HCT116 (cell line): ENCODE measurements at regions not wholly inside any gene's neighbourhood (a gene's known extent, or its start where the extent isn't known, plus 50 kb on each side); places are given as distances from the start of the nearest gene placed in this dataset.

ENCODE experiments used
- ATAC-seq: fragments of 200-7000 bp; cut with Tn5 transposase; 2 replicates; pipeline ENCODE4 v1.9.1; 2020; ENCODE audit warnings: mild to moderate bottlenecking, moderate library complexity
- BruUV-seq: library from RNA; stranded (reverse); fragments of 400-500 nt; replicated peaks from 2 replicates; lab custom pipeline; 2021; lab: Mats Ljungman, UMichigan
- CTCF ChIA-PET: fragments of 300-600 bp; sonication (Branson Sonifier 250); formaldehyde crosslinking; loops from one replicate; lab custom pipeline; 2021; ENCODE audit warnings: antibody characterized with exemption; lab: Charles Lee
- POLR2A ChIA-PET: fragments of 300-600, 350-600 bp; sonication (Branson Sonifier 250); formaldehyde crosslinking; loops from one replicate; lab custom pipeline; 2021; ENCODE audit warnings: antibody characterized with exemption; lab: Charles Lee
- RAD21 ChIA-PET, 2 experiments: fragments of 300-600 bp; sonication (Branson Sonifier 250); formaldehyde crosslinking; loops; one replicate each; lab custom pipeline; 2023; ENCODE audit warnings: low total read pairs in 2 of 2; ENCODE audit not compliant: uncharacterized antibody in 2 of 2, unreplicated experiment in 2 of 2, low non-redundant PET in 1 of 2; lab: Charles Lee
- DNase-seq: peaks from one replicate; pipeline ENCODE4 v3.0.0-alpha.2; 2010; ENCODE audit warnings: low read depth, low spot score
- H2AFZ ChIP-seq: fragments of 200-600 bp; shearing (Covaris generic), sonication (generic); 2 replicates; pipeline ENCODE4 v1.6.1; 2017; ENCODE audit warnings: low read depth, mixed run types, mixed read lengths, antibody characterized with exemption, low read length; ENCODE audit not compliant: poor library complexity, severe bottlenecking
- H3K27ac ChIP-seq: 2 replicates; pipeline ENCODE4 v1.5.1; 2012; ENCODE audit warnings: low read depth, low read length
- H3K27me3 ChIP-seq: fragments of 200-600 bp; sonication (generic); 2 replicates; pipeline ENCODE4 v1.6.1; 2016; ENCODE audit warnings: mixed run types, low read length, mixed read lengths; ENCODE audit not compliant: insufficient read depth
- H3K36me3 ChIP-seq, 2 experiments: fragments of 200-500 bp in 1 of 2; fragments of 200-600 bp in 1 of 2; sonication (Bioruptor generic) in 1 of 2; sonication (generic) in 1 of 2; 2 replicates each; pipeline versions ENCODE4 v1.5.1 to v1.6.1; 2014 to 2016; ENCODE audit warnings: low read length in 2 of 2, inconsistent platforms in 1 of 2, mixed read lengths in 1 of 2, mixed run types in 1 of 2; ENCODE audit not compliant: insufficient read depth in 2 of 2, control insufficient read depth in 1 of 2
- H3K4me1 ChIP-seq, 2 experiments: fragments of 200-600 bp in 1 of 2; sonication (generic) in 1 of 2; 2 replicates each; pipeline versions ENCODE4 v1.5.1 to v1.6.1; 2012 to 2017; ENCODE audit warnings: low read length in 2 of 2, inconsistent platforms in 1 of 2, mild to moderate bottlenecking in 1 of 2, mixed read lengths in 1 of 2, mixed run types in 1 of 2, moderate library complexity in 1 of 2; ENCODE audit not compliant: insufficient read depth in 2 of 2, control insufficient read depth in 1 of 2
- H3K4me2 ChIP-seq: fragments of 200-600 bp; sonication (generic); 2 replicates; pipeline ENCODE4 v1.6.1; 2017; ENCODE audit warnings: mixed run types, low read length, mixed read lengths
- H3K4me3 ChIP-seq, 2 experiments: fragments of 200-600 bp in 1 of 2; sonication (generic) in 1 of 2; replicated peaks in 1 of 2; 2 replicates each; pipeline ENCODE4 v1.5.1; 2011 to 2016; ENCODE audit warnings: low read length in 2 of 2, control low read depth in 1 of 2, low read depth in 1 of 2, mild to moderate bottlenecking in 1 of 2, mixed read lengths in 1 of 2, mixed run types in 1 of 2
- H3K79me2 ChIP-seq: fragments of 200-600 bp; sonication (generic); 2 replicates; pipeline ENCODE4 v1.6.1; 2017; ENCODE audit warnings: mild to moderate bottlenecking, mixed run types, low read length, moderate library complexity, mixed read lengths; ENCODE audit not compliant: insufficient read depth
- H3K9ac ChIP-seq: fragments of 200-600 bp; sonication (generic); 2 replicates; pipeline ENCODE4 v1.6.1; 2016; ENCODE audit warnings: low read length, mixed read lengths
- H3K9me2 ChIP-seq: fragments of 200-600 bp; sonication (generic), shearing (Covaris generic); 2 replicates; pipeline ENCODE4 v1.6.1; 2017; ENCODE audit warnings: mixed run types, mild to moderate bottlenecking, moderate library complexity; ENCODE audit not compliant: insufficient read depth
- H3K9me3 ChIP-seq, 2 experiments: fragments of 200-500 bp in 1 of 2; fragments of 200-600 bp in 1 of 2; sonication (Bioruptor generic) in 1 of 2; sonication (generic) in 1 of 2; 2 replicates each; pipeline ENCODE4 v1.6.1; 2014 to 2017; ENCODE audit warnings: low read length in 2 of 2, mixed read lengths in 2 of 2, inconsistent platforms in 1 of 2, low read depth in 1 of 2, mild to moderate bottlenecking in 1 of 2, mixed run types in 1 of 2, moderate library complexity in 1 of 2; ENCODE audit not compliant: control insufficient read depth in 1 of 2, insufficient read depth in 1 of 2
- H4K20me1 ChIP-seq: fragments of 200-600 bp; sonication (generic), shearing (Covaris generic); 2 replicates; pipeline ENCODE4 v1.6.1; 2017; ENCODE audit warnings: mixed run types, mild to moderate bottlenecking, moderate library complexity; ENCODE audit not compliant: insufficient read depth
- CBX3 ChIP-seq: IDR thresholded peaks from 2 replicates; pipeline ENCODE4 v1.6.1; 2012; ENCODE audit warnings: low read depth
- CEBPB ChIP-seq: IDR thresholded peaks from 2 replicates; pipeline ENCODE4 v1.6.1; 2012; ENCODE audit warnings: low read depth
- EGR1 ChIP-seq: IDR thresholded peaks from 2 replicates; pipeline ENCODE4 v1.6.1; 2012; ENCODE audit warnings: low read depth
- EZH2 ChIP-seq: fragments of 200-600 bp; sonication (generic); IDR thresholded peaks from 2 replicates; pipeline ENCODE4 v1.6.1; 2017; ENCODE audit warnings: antibody characterized with exemption, mixed run types
- POLR2AphosphoS5 ChIP-seq: IDR thresholded peaks from 2 replicates; pipeline ENCODE4 v1.6.1; 2011; ENCODE audit warnings: mild to moderate bottlenecking, low read depth, low read length, moderate library complexity
- SRF ChIP-seq: IDR thresholded peaks from 2 replicates; pipeline ENCODE4 v1.6.1; 2012; ENCODE audit warnings: low read depth
- TCF7L2 ChIP-seq: IDR thresholded peaks from 2 replicates; pipeline ENCODE4 v1.7.0; 2011; ENCODE audit warnings: borderline replicate concordance, inconsistent platforms; ENCODE audit not compliant: insufficient read depth, insufficient read length; ENCODE audit errors: extremely low read depth
- YY1 ChIP-seq: IDR thresholded peaks from 2 replicates; pipeline ENCODE4 v1.6.1; 2011; ENCODE audit warnings: low read length, low read depth, moderate library complexity, mild to moderate bottlenecking; ENCODE audit not compliant: insufficient replicate concordance; ENCODE audit errors: extremely low read depth
- ZNF274 ChIP-seq: fragments of 200-500 bp; sonication (Bioruptor generic); IDR thresholded peaks from 2 replicates; pipeline ENCODE4 v1.6.1; 2014; ENCODE audit warnings: mild to moderate bottlenecking, low read depth, low read length, inconsistent platforms
- intact Hi-C: fragments of 100-400 bp; cut with micrococcal nuclease; formaldehyde crosslinking; loops from 2 replicates; pipeline ENCODE4 v1.10.0; 2022
- TF ChIP-seq, protein P1 (sequence below): IDR thresholded peaks from 2 replicates; pipeline ENCODE4 v1.6.1; 2012; ENCODE audit warnings: low read depth
- TF ChIP-seq, protein P2 (sequence below): IDR thresholded peaks from 2 replicates; pipeline ENCODE4 v1.6.1; 2011; ENCODE audit warnings: mild to moderate bottlenecking, low read length, moderate library complexity; ENCODE audit not compliant: insufficient replicate concordance; ENCODE audit errors: extremely low read depth
- TF ChIP-seq, protein P3 (sequence below): IDR thresholded peaks from 2 replicates; pipeline ENCODE4 v1.6.1; 2012

DNA sequence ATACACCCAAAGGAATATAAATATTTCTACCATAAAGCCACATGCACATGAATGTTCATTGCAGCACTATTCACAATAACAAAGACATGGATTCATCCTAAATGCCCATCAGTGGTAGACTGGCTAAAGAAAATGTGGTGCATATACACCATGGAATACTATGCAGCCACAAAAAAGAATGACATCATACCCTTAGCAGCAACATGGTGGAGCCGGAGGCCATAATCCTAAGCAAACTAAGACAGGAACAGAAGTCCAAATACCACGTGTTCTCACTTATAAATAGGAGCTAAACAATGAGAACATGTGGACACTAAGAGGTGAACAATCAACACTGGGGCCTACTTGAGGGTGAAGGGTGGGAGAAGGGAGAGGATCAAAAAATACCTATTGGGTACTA, 198.5 kb downstream of the BMP4 start:
- DNase-seq (no peak), ATAC-seq (no peak)
- Histone ChIP-seq H3K4me2 (no peak overlapping the region), H3K79me2 (no peaks in the 10 kb centered on the region), H3K4me1 (no peaks in the 10 kb centered on the region), H3K27me3 (no peaks in the 10 kb centered on the region), H3K27ac (no peak overlapping the region), H3K9me3 (no peaks in the 10 kb centered on the region), H2AFZ (no peak overlapping the region), H3K9me2 (no peaks in the 10 kb centered on the region), H3K9ac (no peak overlapping the region), H3K4me3 (no peak overlapping the region), H3K36me3 (no peaks in the 10 kb centered on the region), H4K20me1 (no peaks in the 10 kb centered on the region)
- BruUV-seq: no TSS peak
- CTCF ChIA-PET: no interaction called here
- intact Hi-C loops: no loop called here
- RAD21 ChIA-PET: no interaction called here
- POLR2A ChIA-PET: no interaction called here
- no peak for TF ChIP-seq EZH2
- TF ChIP-seq SRF: no peak
- TF ChIP-seq, protein P1, sequence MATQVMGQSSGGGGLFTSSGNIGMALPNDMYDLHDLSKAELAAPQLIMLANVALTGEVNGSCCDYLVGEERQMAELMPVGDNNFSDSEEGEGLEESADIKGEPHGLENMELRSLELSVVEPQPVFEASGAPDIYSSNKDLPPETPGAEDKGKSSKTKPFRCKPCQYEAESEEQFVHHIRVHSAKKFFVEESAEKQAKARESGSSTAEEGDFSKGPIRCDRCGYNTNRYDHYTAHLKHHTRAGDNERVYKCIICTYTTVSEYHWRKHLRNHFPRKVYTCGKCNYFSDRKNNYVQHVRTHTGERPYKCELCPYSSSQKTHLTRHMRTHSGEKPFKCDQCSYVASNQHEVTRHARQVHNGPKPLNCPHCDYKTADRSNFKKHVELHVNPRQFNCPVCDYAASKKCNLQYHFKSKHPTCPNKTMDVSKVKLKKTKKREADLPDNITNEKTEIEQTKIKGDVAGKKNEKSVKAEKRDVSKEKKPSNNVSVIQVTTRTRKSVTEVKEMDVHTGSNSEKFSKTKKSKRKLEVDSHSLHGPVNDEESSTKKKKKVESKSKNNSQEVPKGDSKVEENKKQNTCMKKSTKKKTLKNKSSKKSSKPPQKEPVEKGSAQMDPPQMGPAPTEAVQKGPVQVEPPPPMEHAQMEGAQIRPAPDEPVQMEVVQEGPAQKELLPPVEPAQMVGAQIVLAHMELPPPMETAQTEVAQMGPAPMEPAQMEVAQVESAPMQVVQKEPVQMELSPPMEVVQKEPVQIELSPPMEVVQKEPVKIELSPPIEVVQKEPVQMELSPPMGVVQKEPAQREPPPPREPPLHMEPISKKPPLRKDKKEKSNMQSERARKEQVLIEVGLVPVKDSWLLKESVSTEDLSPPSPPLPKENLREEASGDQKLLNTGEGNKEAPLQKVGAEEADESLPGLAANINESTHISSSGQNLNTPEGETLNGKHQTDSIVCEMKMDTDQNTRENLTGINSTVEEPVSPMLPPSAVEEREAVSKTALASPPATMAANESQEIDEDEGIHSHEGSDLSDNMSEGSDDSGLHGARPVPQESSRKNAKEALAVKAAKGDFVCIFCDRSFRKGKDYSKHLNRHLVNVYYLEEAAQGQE: no peak
- no peak for TF ChIP-seq CEBPB
- no peak for TF ChIP-seq ZNF274
- no peak for TF ChIP-seq POLR2AphosphoS5
- TF ChIP-seq, protein P2, sequence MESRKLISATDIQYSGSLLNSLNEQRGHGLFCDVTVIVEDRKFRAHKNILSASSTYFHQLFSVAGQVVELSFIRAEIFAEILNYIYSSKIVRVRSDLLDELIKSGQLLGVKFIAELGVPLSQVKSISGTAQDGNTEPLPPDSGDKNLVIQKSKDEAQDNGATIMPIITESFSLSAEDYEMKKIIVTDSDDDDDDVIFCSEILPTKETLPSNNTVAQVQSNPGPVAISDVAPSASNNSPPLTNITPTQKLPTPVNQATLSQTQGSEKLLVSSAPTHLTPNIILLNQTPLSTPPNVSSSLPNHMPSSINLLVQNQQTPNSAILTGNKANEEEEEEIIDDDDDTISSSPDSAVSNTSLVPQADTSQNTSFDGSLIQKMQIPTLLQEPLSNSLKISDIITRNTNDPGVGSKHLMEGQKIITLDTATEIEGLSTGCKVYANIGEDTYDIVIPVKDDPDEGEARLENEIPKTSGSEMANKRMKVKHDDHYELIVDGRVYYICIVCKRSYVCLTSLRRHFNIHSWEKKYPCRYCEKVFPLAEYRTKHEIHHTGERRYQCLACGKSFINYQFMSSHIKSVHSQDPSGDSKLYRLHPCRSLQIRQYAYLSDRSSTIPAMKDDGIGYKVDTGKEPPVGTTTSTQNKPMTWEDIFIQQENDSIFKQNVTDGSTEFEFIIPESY: no peak
- no peak for TF ChIP-seq TCF7L2
- TF ChIP-seq, protein P3, sequence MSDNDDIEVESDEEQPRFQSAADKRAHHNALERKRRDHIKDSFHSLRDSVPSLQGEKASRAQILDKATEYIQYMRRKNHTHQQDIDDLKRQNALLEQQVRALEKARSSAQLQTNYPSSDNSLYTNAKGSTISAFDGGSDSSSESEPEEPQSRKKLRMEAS: no peak
- no peak for TF ChIP-seq YY1
- TF ChIP-seq CBX3: no peak
- no peak for TF ChIP-seq EGR1
